ENCODE measurements at regions not wholly inside any gene's neighbourhood (a gene's known extent, or its start where the extent isn't known, plus 50 kb on each side); places are given as distances from the start of the nearest gene placed in this dataset.
"Not testable (repeated sequence)": the region's sequence is repeated elsewhere in the genome, so short reads cannot be mapped to it uniquely, and the experiment has no call there.

DNA sequence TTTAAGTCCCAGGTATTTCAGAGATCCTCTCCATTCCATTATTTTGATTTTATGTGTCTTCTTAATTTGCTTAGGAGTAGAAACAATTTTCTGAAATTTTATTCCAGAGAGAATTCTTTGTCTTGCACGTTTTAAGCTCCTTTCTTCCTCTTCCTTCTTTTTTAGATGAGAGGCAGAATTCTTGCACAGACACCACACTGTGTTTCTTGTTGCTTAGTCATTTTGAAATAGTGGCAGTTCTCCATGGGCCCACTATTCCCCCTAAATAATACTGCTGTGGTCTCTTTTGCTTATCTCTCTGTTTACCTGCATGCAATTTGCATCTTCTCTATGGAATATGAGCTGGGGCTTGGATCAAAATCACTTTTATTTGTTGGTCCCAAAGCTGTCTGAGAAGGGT, 54.3 kb upstream of the WAC start:
- no peak for DNase-seq
- Histone ChIP-seq H3K4me1 (no peaks in the 10 kb centered on the region), H3K9me3 (no peaks in the 10 kb centered on the region), H3K36me3 (no peaks in the 10 kb centered on the region), H3K27ac (no peak overlapping the region), H3K4me3 (no peak overlapping the region), H3K27me3 (no peaks in the 10 kb centered on the region)
- TF ChIP-seq CTCF (IDR thresholded peaks at IDR 0.05) (no peak), POLR2A (IDR thresholded peaks at IDR 0.05) (no peak)
- intact Hi-C loops (cut with DNase I; ENCODE audit: low total_unique reads) = no loop called here

- Histone ChIP-seq H3K36me3 (no peaks in the 10 kb centered on the region), H3K4me3 (no peak overlapping the region), H3K4me1 (no peaks in the 10 kb centered on the region), H3K27ac (no peak overlapping the region), H3K27me3 (no peaks in the 10 kb centered on the region), H3K9me3 (no peaks in the 10 kb centered on the region)
- DNase-seq = no peak
- TF ChIP-seq POLR2A (IDR thresholded peaks at IDR 0.05) = no peak
- TF ChIP-seq CTCF (IDR thresholded peaks at IDR 0.05) = no peak
- intact Hi-C loops (cut with DNase I; ENCODE audit: low total_unique reads) = no loop called here
These were observed 53.5 kb upstream of the WAC start for GRCh38 chr10:28479425-28479865.

DNA sequence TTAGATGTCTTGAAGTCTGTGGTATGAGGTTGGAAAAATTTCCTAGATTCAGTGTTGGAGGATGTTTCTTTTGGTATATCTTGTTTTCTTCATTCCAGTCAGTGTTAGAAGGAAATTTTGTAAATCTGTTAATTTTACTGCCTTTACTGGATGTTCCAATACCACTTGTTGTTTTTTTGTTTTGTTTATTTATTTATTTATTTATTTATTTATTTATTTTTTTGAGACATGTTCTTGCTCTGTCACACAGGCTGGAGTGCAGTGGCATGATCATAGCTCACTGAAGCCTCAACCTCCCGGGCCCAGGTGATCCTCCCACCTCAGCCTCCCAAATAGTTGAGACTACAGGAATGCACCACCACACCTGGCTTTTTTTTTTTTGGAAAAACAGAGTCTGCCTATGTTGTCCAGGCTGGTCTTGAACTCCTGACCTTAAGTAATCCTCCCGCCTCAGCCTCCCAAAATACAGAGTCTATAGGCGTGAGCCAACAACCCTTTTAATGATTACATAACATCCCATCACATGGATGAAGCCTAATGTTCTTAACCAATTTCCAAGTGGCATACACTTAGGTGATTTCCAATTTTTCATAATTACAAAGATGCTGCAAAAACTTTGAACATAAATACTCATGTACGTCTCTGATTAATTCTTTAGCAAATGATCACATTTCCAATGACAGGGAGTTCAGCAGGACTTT, 52.8 kb upstream of the WAC start:
- DNase-seq = no peak
- intact Hi-C loops (cut with DNase I; ENCODE audit: low total_unique reads) = no loop called here
- no peak for TF ChIP-seq POLR2A (IDR thresholded peaks at IDR 0.05)
- TF ChIP-seq CTCF (IDR thresholded peaks at IDR 0.05) = no peak
- Histone ChIP-seq H3K4me1 (no peaks in the 10 kb centered on the region), H3K4me3 (no peak overlapping the region), H3K27ac (no peak overlapping the region), H3K36me3 (no peaks in the 10 kb centered on the region), H3K27me3 (no peaks in the 10 kb centered on the region), H3K9me3 (no peaks in the 10 kb centered on the region)

DNA sequence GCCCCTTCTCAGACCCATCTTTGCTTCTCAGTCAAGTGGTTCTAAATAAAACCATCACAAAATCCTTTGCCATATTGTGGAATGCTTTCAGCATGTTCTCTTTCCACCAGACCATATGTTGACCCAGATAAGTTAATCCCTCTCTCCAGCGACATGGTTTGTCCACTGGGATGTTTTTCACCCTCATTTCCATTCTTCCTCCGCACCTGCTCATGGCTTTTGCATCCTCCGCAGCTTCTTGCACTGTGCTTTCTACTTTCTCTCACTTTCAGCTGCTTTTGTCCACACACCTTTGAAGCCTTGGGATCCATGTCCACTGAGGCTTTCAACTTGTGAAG, 52.3 kb upstream of the WAC start:
- DNase-seq = no peak
- Histone ChIP-seq H3K4me3 (no peak overlapping the region), H3K4me1 (no peaks in the 10 kb centered on the region), H3K27ac (no peak overlapping the region), H3K9me3 (no peaks in the 10 kb centered on the region), H3K27me3 (no peaks in the 10 kb centered on the region), H3K36me3 (no peaks in the 10 kb centered on the region)
- intact Hi-C loops (cut with DNase I; ENCODE audit: low total_unique reads) = no loop called here
- TF ChIP-seq CTCF (IDR thresholded peaks at IDR 0.05) (no peak), POLR2A (IDR thresholded peaks at IDR 0.05) (no peak)

GRCh38 chr10:28481346-28481745, 51.6 kb upstream of the WAC start:
- H3K4me1 ChIP-seq; intact Hi-C loops (cut with DNase I; ENCODE audit: low total_unique reads); H3K27ac ChIP-seq; H3K9me3 ChIP-seq; H3K27me3 ChIP-seq; H3K36me3 ChIP-seq; H3K4me3 ChIP-seq; DNase-seq: not testable (repeated sequence)

- intact Hi-C loops (cut with DNase I; ENCODE audit: low total_unique reads) = no loop called here
- no peak for DNase-seq
These were observed 51.0 kb upstream of the WAC start for GRCh38 chr10:28481968-28482367.

More at GRCh38 chr10:28481968-28482367, 51.0 kb upstream of the WAC start:
- Histone ChIP-seq H3K27ac (no peak overlapping the region), H3K9me3 (no peaks in the 10 kb centered on the region), H3K36me3 (no peaks in the 10 kb centered on the region), H3K27me3 (no peaks in the 10 kb centered on the region), H3K4me3 (no peak overlapping the region), H3K4me1 (no peaks in the 10 kb centered on the region)
- no peak for TF ChIP-seq POLR2A (IDR thresholded peaks at IDR 0.05)
- no peak for TF ChIP-seq CTCF (IDR thresholded peaks at IDR 0.05)

Data from uterus (tissue), 3 donors.